NCI-H82 treated with DMSO at 0.1 percent for 48 hours (cell line): ENCODE measurements at regions not wholly inside any gene's neighbourhood (a gene's known extent, or its start where the extent isn't known, plus 50 kb on each side); places are given as distances from the start of the nearest gene placed in this dataset.
"Not testable (repeated sequence)": the region's sequence is repeated elsewhere in the genome, so short reads cannot be mapped to it uniquely, and the experiment has no call there.

ENCODE experiments used
- DNase-seq: peaks from one replicate; lab custom pipeline; 2025; ENCODE audit not compliant: unreplicated experiment; lab: John Stamatoyannopoulos, UW

- no peak for DNase-seq
These were observed 57.2 kb downstream of the BMP15 start for GRCh38 chrX:50967736-50968135.

GRCh38 chrX:50968871-50969635, 58.5 kb downstream of the BMP15 start:
- not testable (repeated sequence) for DNase-seq

GRCh38 chrX:50971395-50971794, 60.9 kb downstream of the BMP15 start:
- DNase-seq = no peak

GRCh38 chrX:50973199-50973598, 62.7 kb downstream of the BMP15 start:
- DNase-seq = no peak

- no peak for DNase-seq
These were observed 68.6 kb downstream of the BMP15 start for GRCh38 chrX:50978920-50979682.

GRCh38 chrX:50980251-50980650, 69.7 kb downstream of the BMP15 start:
- no peak for DNase-seq

GRCh38 chrX:50988649-50989048, 78.1 kb downstream of the BMP15 start:
- DNase-seq = no peak

- no peak for DNase-seq
These were observed 86.4 kb downstream of the BMP15 start for GRCh38 chrX:50996930-50997329.

GRCh38 chrX:51000384-51000783, 89.8 kb downstream of the BMP15 start:
- DNase-seq = not testable (repeated sequence)

GRCh38 chrX:51001733-51002632, 91.4 kb downstream of the BMP15 start:
- DNase-seq = not testable (repeated sequence)

- no peak for DNase-seq
These were observed 95.5 kb downstream of the BMP15 start for GRCh38 chrX:51006064-51006463.

GRCh38 chrX:51024106-51024696, 113.7 kb downstream of the BMP15 start:
- no peak for DNase-seq

GRCh38 chrX:51026862-51027261, 116.3 kb downstream of the BMP15 start:
- no peak for DNase-seq

- no peak for DNase-seq
These were observed 125.2 kb downstream of the BMP15 start for GRCh38 chrX:51035746-51036145.

- no peak for DNase-seq
These were observed 137.4 kb downstream of the BMP15 start for GRCh38 chrX:51047950-51048349.

- no peak for DNase-seq
These were observed 143.2 kb downstream of the BMP15 start for GRCh38 chrX:51053741-51054140.

GRCh38 chrX:51098046-51098445, 187.5 kb downstream of the BMP15 start:
- no peak for DNase-seq

GRCh38 chrX:51119058-51119926, 208.8 kb downstream of the BMP15 start:
- not testable (repeated sequence) for DNase-seq

- not testable (repeated sequence) for DNase-seq
These were observed 206.9 kb upstream of the NUDT10 start for GRCh38 chrX:51125743-51126142.
